Mucosa of descending colon (tissue), 3 donors: ENCODE measurements at regions not wholly inside any gene's neighbourhood (a gene's known extent, or its start where the extent isn't known, plus 50 kb on each side); places are given as distances from the start of the nearest gene placed in this dataset.

Experiments used
- ATAC-seq: fragments of 200-7000 bp; cut with Tn5 transposase; one replicate; pipeline ENCODE4 v1.9.1; 2020; ENCODE audit warnings: mild to moderate bottlenecking, moderate library complexity
- DNase-seq, 3 donors: peaks; one replicate each; pipeline ENCODE4 v3.0.0-alpha.2; 2020
- H3K36me3 ChIP-seq: fragments of 200-600 bp; one replicate; pipeline ENCODE4 v1.8.0; 2021; ENCODE audit warnings: low read depth, mild to moderate bottlenecking
- H3K4me1 ChIP-seq: fragments of 200-600 bp; one replicate; pipeline ENCODE4 v1.8.0; 2021; ENCODE audit warnings: low read depth, mild to moderate bottlenecking
- H3K4me3 ChIP-seq: fragments of 200-600 bp; one replicate; pipeline ENCODE4 v1.8.0; 2021; ENCODE audit warnings: mild to moderate bottlenecking
- H3K9me3 ChIP-seq: fragments of 200-600 bp; one replicate; pipeline ENCODE4 v1.8.0; 2021; ENCODE audit warnings: mild to moderate bottlenecking
- intact Hi-C, 2 donors: fragments of 100-400 bp; cut with DNase I in 1 of 2; cut with micrococcal nuclease in 1 of 2; formaldehyde crosslinking; loops; one replicate each; pipeline versions ENCODE4 v1.11.0 to v1.11.1; 2022; cut with DNase I, micrococcal nuclease
- TF ChIP-seq, protein P1 (sequence below): fragments of 200-600 bp; IDR thresholded peaks from one replicate; pipeline ENCODE4 v1.8.0; 2022; ENCODE audit warnings: antibody characterized with exemption, mild to moderate bottlenecking
- donor health status: DM: no; HTN: no; CAD: no; lungs with moderate emphysema.
- donor health status: DM: no; HTN: no; CAD: no.
- donor health status: DM: no; HTN: yes; CAD: no.

DNA sequence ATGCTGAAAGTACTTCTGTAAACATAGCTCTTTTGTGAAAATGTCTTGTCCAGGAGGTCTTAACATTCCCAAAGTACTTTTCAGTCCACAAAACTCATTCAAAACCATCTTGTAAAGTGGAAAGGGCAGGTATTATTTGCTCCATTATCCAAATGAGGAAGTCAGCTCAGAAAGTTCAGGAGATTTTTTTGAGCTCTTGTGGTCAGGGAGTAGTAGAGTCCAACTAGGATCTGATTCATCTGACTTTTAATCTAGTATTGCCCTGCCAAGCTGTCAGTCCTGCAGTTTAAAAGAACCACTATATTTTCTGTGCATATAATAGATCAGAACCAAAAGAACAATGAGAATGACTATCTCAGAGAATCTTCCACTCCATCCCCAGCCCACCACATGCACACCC lies 83.5 kb downstream of the FOXB1 start:
- intact Hi-C loops, result no loop called here
- H3K9me3 ChIP-seq, result no peaks in the 10 kb centered on the region
- no peak for ATAC-seq
- no peak for DNase-seq
- TF ChIP-seq, protein P1, sequence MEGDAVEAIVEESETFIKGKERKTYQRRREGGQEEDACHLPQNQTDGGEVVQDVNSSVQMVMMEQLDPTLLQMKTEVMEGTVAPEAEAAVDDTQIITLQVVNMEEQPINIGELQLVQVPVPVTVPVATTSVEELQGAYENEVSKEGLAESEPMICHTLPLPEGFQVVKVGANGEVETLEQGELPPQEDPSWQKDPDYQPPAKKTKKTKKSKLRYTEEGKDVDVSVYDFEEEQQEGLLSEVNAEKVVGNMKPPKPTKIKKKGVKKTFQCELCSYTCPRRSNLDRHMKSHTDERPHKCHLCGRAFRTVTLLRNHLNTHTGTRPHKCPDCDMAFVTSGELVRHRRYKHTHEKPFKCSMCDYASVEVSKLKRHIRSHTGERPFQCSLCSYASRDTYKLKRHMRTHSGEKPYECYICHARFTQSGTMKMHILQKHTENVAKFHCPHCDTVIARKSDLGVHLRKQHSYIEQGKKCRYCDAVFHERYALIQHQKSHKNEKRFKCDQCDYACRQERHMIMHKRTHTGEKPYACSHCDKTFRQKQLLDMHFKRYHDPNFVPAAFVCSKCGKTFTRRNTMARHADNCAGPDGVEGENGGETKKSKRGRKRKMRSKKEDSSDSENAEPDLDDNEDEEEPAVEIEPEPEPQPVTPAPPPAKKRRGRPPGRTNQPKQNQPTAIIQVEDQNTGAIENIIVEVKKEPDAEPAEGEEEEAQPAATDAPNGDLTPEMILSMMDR, result no peak
- no peaks in the 10 kb centered on the region for H3K4me1 ChIP-seq
- no peak overlapping the region for H3K4me3 ChIP-seq
- no peaks in the 10 kb centered on the region for H3K36me3 ChIP-seq

- H3K4me3 ChIP-seq, result no peak overlapping the region
- intact Hi-C loops, result no loop called here
- DNase-seq (no peak), ATAC-seq (no peak)
- no peaks in the 10 kb centered on the region for H3K9me3 ChIP-seq
- H3K36me3 ChIP-seq, result no peaks in the 10 kb centered on the region
- TF ChIP-seq, protein P1, result no peak
- no peaks in the 10 kb centered on the region for H3K4me1 ChIP-seq
Measured at GRCh38 chr15:60090747-60091146, 86.6 kb downstream of the FOXB1 start.

DNA sequence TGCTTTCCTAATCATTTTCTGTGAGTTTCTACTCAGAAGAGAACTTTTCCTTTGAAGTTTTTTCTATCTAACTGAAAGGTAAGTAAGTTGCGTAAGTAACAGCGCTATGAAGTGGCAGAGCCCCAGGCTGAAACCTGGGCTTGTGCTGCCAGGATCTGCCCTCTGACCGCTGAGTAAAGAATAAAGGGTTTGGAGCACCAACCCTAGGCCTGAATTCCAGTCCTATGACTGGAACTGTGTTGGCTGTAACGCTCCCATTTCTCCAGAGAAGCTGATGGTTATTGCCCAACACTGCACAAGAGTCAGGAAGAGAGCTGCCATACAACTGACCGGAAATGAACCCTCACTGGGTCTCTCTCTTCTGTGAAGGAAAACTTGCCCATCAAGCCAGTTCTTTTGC lies 87.0 kb downstream of the FOXB1 start:
- intact Hi-C loops, result no loop called here
- H3K4me3 ChIP-seq, result no peak overlapping the region
- DNase-seq, result no peak
- ATAC-seq, result peak; percentile 11
- no peaks in the 10 kb centered on the region for H3K9me3 ChIP-seq
- TF ChIP-seq, protein P1, result no peak
- no peaks in the 10 kb centered on the region for H3K36me3 ChIP-seq
- no peaks in the 10 kb centered on the region for H3K4me1 ChIP-seq

- DNase-seq (no peak), ATAC-seq (no peak)
- no peaks in the 10 kb centered on the region for H3K4me1 ChIP-seq
- H3K36me3 ChIP-seq, result no peaks in the 10 kb centered on the region
- no peaks in the 10 kb centered on the region for H3K9me3 ChIP-seq
- intact Hi-C loops, result no loop called here
- no peak overlapping the region for H3K4me3 ChIP-seq
- TF ChIP-seq, protein P1, result no peak
Measured at GRCh38 chr15:60091911-60092310, 87.8 kb downstream of the FOXB1 start.

DNA sequence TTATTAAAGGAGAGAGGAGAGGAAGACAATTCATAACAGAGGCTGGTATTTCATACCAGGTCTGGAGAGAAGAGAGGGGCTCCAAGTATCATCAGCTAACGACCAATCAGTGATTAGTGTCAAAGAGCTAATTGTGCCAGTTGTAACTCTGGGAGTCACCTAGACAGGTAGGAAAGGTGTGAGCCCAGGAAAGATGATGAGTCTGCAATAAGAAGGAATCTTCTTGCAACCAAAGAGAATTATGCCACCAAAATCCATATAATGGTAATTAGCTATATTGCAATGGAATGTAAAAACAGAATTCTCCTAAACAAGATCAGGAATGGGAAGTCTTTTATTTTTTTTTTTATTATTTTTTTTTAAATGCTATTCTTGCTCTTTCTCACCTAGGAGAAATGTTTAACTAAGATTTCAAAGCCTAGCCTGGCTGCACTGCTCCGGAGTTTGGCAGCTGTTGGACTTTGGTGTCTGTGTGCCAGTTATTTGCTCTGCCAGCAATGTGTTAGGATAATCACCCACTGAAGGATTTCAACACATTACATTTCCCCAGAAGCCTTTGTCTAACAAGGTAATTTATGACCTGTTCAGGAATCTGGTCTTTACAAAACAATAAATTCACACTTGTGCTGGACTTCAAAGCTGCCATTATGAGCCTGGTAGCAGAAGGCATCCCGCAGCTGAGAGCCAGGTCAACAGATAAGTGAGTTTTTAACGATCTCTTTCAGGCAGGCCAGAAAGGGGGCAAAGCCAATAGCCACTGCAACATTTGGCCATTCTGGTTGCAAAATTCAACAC lies 89.4 kb downstream of the FOXB1 start:
- H3K4me1 ChIP-seq, result no peaks in the 10 kb centered on the region
- H3K36me3 ChIP-seq, result no peaks in the 10 kb centered on the region
- H3K9me3 ChIP-seq, result no peaks in the 10 kb centered on the region
- peak; percentile 92 for ATAC-seq
- DNase-seq, result peak in 1 of 3 donors; percentile 44
- intact Hi-C loops, result no loop called here
- H3K4me3 ChIP-seq, result no peak overlapping the region
- TF ChIP-seq, protein P1, result no peak
